Right lobe of liver (tissue), 4 donors: ENCODE measurements at regions not wholly inside any gene's neighbourhood (a gene's known extent, or its start where the extent isn't known, plus 50 kb on each side); places are given as distances from the start of the nearest gene placed in this dataset.

Source experiments
- POLR2A ChIP-seq: fragments of 450-650 bp; IDR thresholded peaks from one replicate; pipeline ENCODE4 v1.6.1; 2017; ENCODE audit warnings: antibody characterized with exemption, mild to moderate bottlenecking
- TF ChIP-seq, protein P1 (sequence below), 4 donors: fragments of 200-600 bp in 3 of 4; fragments of 450-650 bp in 1 of 4; IDR thresholded peaks; one replicate each; pipeline versions ENCODE4 v1.5.1 to v1.8.0; 2016 to 2022; ENCODE audit warnings: antibody characterized with exemption in 4 of 4, mild to moderate bottlenecking in 2 of 4
- donor health status: DM: no; HTN: no; CAD: no.
- donor health status: DM: no; HTN: no; CAD: no.
- donor health status: DM: no; HTN: yes; CAD: no.

- TF ChIP-seq POLR2A, result no peak
- TF ChIP-seq, protein P1, sequence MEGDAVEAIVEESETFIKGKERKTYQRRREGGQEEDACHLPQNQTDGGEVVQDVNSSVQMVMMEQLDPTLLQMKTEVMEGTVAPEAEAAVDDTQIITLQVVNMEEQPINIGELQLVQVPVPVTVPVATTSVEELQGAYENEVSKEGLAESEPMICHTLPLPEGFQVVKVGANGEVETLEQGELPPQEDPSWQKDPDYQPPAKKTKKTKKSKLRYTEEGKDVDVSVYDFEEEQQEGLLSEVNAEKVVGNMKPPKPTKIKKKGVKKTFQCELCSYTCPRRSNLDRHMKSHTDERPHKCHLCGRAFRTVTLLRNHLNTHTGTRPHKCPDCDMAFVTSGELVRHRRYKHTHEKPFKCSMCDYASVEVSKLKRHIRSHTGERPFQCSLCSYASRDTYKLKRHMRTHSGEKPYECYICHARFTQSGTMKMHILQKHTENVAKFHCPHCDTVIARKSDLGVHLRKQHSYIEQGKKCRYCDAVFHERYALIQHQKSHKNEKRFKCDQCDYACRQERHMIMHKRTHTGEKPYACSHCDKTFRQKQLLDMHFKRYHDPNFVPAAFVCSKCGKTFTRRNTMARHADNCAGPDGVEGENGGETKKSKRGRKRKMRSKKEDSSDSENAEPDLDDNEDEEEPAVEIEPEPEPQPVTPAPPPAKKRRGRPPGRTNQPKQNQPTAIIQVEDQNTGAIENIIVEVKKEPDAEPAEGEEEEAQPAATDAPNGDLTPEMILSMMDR (IDR thresholded peaks at IDR 0.05), result no peak
These were observed 1027.2 kb upstream of the ACVR2A start for GRCh38 chr2:146817613-146818012.
